ENCODE measurements at regions not wholly inside any gene's neighbourhood (a gene's known extent, or its start where the extent isn't known, plus 50 kb on each side); places are given as distances from the start of the nearest gene placed in this dataset.

GRCh38 chr5:4722886-4723285 lies 417.2 kb upstream of the ADAMTS16 start:
- TF ChIP-seq, protein P1, sequence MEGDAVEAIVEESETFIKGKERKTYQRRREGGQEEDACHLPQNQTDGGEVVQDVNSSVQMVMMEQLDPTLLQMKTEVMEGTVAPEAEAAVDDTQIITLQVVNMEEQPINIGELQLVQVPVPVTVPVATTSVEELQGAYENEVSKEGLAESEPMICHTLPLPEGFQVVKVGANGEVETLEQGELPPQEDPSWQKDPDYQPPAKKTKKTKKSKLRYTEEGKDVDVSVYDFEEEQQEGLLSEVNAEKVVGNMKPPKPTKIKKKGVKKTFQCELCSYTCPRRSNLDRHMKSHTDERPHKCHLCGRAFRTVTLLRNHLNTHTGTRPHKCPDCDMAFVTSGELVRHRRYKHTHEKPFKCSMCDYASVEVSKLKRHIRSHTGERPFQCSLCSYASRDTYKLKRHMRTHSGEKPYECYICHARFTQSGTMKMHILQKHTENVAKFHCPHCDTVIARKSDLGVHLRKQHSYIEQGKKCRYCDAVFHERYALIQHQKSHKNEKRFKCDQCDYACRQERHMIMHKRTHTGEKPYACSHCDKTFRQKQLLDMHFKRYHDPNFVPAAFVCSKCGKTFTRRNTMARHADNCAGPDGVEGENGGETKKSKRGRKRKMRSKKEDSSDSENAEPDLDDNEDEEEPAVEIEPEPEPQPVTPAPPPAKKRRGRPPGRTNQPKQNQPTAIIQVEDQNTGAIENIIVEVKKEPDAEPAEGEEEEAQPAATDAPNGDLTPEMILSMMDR (IDR thresholded peaks at IDR 0.05): no peak
- no peak for TF ChIP-seq POLR2A (IDR thresholded peaks at IDR 0.05)

All from thyroid gland (tissue), 4 donors.